Right forelimb (tissue), 1 donor: ENCODE measurements at regions not wholly inside any gene's neighbourhood (a gene's known extent, or its start where the extent isn't known, plus 50 kb on each side); places are given as distances from the start of the nearest gene placed in this dataset.
A peak's percentile ranks its signal among the peaks of the same experiment; 100 is the strongest.

Source experiments
- DNase-seq: peaks from one replicate; pipeline ENCODE4 v3.0.0-alpha.2; 2018

DNA sequence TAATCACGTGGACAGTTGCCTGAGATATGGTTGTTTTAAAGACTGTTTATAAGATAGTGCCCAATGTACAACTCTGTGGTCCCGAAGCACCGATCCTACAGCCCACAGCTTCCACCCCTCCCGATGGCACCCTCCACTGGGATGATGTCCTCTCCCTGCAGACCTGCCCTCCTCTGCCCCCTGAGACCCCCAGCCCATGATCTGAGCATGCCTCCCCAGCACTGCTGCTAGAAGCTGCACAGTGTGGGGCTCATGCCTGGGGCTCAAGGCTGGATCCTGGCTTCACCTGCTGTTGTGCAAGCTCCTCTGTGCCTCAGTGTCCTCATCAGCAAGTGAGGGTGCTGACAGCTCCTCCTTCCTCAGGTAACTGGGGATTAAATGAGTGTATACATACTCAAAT is 254.7 kb upstream of the MKI67 start:
- DNase-seq: peak; percentile 6

DNA sequence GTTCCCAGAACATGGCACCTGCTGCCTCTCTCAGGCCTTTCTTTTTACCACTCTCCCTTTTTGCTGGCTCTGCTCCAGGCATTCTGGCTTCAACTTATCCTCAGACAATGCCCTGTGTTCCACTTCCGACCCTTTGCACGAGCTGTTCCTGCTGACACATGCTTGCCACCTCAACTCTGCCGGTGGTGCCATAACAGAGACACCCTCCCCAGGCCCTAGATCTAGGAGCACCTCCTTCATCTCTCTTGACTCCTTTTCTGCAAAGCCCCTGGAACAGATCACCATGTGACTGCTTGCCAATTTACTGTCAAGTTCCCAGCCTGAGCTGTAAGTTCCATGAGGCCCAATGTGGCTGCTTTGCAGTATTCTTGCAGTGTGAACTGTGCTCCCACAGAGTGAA is 256.0 kb upstream of the MKI67 start:
- peak; percentile 5 for DNase-seq

DNA sequence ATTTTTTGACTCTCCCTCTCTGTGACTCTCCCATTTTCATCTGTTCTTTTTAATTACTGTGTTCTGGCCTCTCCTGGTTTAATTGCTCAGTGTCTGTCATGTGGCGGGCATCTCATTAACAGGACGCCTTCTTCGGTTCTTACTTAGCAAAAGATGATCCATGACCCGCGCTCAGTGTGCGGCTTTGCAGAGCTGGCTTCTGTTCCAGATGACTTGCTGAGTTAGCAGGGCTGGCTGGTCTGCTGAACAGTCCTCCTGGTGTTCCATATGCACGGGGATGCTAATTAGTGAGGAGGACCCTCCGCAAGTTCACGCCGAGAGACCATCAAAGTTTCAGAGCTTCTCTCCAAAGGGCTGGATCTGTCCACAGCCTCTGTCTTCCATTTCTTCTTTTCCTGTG is 258.6 kb upstream of the MKI67 start:
- DNase-seq: no peak

DNA sequence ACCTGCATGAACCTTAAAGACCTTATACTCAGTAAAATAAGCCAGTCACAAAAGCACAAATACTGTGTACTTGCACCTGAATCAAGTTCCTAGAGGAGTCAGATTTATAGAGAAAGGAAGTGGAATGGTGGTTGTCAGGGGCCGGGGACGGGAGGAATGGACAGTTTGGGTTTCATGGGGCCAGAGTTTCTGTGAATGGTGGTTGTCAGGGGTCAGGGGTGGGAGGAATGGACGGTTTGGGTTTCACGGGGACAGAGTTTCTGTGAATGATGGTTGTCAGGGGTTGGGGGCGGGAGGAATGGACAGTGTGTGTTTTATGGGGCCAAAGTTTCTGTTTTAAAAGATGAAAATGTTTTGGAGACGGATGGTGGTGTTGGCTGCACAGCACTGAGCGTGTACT is 260.0 kb upstream of the MKI67 start:
- DNase-seq: peak; percentile 13

GRCh38 chr10:128386816-128387604 is 260.8 kb upstream of the MKI67 start:
- no peak for DNase-seq

GRCh38 chr10:128390596-128390995 is 264.4 kb upstream of the MKI67 start:
- DNase-seq: no peak

DNA sequence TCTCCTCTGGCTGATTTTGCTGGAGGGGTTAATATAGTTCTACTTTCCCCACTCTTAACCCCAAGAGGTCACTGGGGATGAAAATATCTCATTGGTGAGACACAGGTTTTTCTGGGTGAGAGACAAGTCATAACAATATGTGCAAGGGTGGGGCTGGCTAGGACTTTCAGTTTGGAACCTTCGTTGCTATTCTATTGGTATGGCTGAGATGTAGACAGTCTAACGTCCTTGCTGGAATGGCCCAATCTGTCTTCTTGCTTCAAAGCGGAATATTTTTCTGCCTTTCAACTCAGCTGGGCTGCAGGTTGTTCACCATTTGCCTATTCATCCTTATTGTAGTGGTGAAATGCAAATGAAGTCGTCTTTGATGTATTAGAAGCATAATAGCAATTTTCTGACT is 267.3 kb upstream of the MKI67 start:
- DNase-seq: no peak

DNA sequence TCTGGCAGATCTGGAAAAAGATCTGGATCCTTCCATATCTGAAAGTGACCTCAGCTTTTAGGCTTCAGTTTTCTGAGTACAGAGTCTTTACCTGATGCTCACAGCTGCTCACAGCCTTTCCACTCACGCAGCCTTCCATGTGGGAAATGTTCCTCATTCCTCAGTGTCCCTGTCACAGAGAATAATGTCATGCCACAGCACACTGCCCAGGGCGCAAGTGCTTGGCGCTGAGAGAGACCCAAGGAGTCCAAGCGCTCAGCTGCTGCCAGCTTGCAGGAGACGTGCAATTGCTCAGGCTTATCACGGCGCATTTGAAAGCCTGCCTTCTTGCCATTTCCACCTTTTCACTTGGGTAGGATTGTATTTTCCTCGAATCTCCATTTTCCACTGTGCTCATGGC is 271.9 kb upstream of the MKI67 start:
- DNase-seq: no peak

DNA sequence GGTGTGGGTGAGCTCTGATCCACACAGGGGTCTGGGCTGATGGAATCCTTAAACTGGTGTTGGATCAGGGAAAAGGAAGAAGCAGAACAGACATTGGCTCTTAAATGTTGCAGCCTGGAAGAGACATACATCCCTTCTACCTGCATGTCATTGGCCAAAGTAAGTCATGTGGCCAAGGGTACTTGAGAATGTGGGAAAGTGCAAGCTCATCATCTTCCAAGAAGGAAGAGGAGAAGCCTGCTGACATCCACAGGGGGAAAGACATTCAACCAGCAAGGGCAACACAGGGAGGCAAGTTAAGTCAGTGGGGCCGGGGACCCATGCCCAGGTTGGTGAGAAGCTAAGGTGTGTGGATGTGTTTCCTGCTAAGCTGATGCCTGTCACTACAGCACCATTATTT is 272.8 kb upstream of the MKI67 start:
- no peak for DNase-seq

GRCh38 chr10:128400564-128400963 is 274.3 kb upstream of the MKI67 start:
- no peak for DNase-seq

- DNase-seq: no peak
These were observed 279.2 kb upstream of the MKI67 start for GRCh38 chr10:128405450-128405849.

DNA sequence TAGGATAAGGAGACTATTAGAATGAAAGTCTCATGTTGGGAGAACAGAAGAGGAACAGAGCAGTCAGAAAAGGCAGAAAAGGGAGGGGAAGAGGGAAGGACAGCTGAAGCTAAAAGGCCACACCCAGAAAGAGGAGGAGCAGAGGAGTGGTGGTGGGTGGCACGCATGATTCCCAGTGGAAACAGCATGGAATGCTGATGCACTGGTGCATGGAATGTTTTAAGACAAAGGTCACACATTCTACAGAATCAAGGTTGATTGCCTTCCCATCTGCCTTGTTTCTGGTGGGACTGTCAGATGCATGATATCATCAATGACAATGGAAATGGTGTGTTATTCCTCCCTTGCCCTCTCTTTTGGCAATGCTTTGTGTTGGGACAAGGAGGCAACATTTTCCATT is 285.4 kb upstream of the MKI67 start:
- no peak for DNase-seq

GRCh38 chr10:128414568-128414967 is 288.3 kb upstream of the MKI67 start:
- no peak for DNase-seq

DNA sequence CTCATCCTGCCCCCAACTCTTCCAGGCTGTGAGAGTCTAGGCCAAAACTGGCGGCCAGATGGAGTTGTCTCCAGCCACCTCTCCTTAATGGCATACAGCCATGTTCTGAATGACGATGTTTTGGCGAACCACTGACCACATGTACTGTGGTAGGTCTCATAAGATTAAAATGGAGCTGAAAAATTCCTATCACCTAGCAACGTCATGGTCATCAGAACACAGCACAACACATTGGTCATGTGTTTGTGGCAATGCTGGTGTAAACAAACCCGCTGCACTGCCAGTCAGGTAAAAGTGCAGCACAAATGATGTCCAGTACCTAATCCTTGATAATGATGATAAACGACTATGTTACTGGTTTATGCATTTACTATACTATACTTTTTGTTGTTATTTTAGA is 290.0 kb upstream of the MKI67 start:
- DNase-seq: no peak

DNA sequence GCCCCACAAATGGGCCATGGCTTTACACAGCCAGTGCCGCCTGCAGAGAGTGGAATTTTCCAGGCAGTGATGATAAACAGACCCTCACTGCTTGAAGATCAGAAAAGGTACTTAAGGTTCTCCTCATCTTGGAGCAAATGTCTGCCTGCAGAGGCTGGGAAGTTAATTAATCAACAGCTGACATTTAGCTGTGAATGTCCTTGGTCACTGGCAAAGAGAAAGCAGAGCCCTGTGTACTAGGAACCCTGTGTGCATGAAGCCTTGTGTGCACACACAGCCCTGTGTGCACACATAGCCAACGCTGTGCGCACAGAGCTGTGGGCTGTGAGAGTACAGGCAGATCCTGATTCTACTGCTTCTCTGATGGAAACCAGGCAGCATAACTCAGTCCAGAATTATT is 291.6 kb upstream of the MKI67 start:
- DNase-seq: no peak

DNA sequence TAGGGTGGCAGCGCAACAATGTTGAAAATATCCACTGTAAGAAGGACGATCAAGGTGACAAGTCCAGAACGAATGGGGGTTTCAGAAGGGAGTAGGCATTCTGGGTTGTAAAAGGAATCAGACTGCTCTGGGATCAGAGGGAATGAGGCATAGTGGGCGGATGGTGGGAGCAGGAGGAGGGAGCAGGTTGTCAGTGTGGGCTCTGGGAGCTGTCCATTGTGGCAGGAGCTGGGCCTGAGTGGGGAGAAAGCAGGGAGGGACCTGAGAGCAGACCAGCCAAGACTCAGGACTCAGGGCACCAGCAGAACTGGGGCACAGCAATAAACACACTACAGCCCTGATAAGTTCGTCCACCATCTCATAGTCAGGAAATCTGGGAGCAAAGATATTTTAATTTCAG is 292.6 kb upstream of the MKI67 start:
- no peak for DNase-seq

- no peak for DNase-seq
These were observed 293.3 kb upstream of the MKI67 start for GRCh38 chr10:128419466-128420019.

GRCh38 chr10:128420623-128421022 is 294.4 kb upstream of the MKI67 start:
- no peak for DNase-seq

- DNase-seq: no peak
These were observed 295.3 kb upstream of the MKI67 start for GRCh38 chr10:128421371-128422160.

DNA sequence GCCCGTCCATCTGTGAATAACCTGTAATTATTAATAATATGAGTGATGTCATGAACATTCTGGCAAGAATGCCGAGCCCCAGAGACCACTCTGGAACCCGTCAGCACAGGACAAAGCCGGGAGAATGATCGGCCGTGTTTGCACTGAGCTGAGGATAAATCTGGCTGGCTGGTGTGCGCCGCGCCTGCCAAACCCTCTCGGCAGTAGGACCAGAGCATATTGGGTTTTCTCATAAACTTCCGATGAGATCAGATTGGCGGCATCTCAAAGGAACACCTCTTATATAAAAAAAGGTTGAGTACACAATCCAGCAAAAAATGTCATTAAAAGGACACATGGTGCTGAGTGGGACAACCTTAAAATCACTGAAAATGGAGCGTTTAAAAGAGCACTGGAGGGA is 296.0 kb upstream of the MKI67 start:
- peak; percentile 64 for DNase-seq

GRCh38 chr10:128422999-128423398 is 296.8 kb upstream of the MKI67 start:
- no peak for DNase-seq

GRCh38 chr10:128429321-128429720 is 303.1 kb upstream of the MKI67 start:
- DNase-seq: no peak

- no peak for DNase-seq
These were observed 303.8 kb upstream of the MKI67 start for GRCh38 chr10:128429835-128430513.

DNA sequence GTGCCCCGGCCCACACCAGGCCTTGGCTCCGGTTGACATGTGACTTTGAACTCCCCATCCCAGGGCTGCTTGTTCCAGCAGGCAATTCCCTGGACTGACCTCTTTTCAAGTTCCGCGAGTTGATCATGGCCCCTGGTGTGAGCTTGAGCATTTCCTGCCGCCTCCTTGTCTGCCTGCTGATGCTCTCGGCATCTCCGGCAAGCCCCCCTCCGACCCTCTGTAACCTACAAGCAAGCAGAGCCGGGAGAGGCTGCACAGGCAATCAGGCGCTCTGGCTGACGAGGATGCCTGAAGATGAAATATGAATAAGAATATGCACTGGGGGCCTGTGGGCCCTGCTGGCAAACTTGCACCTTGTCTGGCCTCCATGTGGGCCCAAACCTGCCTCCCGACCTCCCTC is 304.9 kb upstream of the MKI67 start:
- DNase-seq: no peak
